Calu3 (cell line): ENCODE measurements at regions not wholly inside any gene's neighbourhood (a gene's known extent, or its start where the extent isn't known, plus 50 kb on each side); places are given as distances from the start of the nearest gene placed in this dataset.
"Not testable (repeated sequence)": the region's sequence is repeated elsewhere in the genome, so short reads cannot be mapped to it uniquely, and the experiment has no call there.

Experiments used
- BruUV-seq: library from RNA; stranded (reverse); fragments of 400-500 nt; replicated peaks from 2 replicates; lab custom pipeline; 2021; lab: Mats Ljungman, UMichigan
- CTCF ChIA-PET: fragments of 300-600 bp; sonication (Branson Sonifier 250); formaldehyde crosslinking; loops from one replicate; lab custom pipeline; 2022; ENCODE audit warnings: antibody characterized with exemption; lab: Charles Lee
- DNase-seq: peaks from one replicate; pipeline ENCODE4 v3.0.0; 2022
- H3K27ac Mint-ChIP-seq: one replicate; pipeline ENCODE4 v1.8.0; 2022; ENCODE audit warnings: mixed read lengths; ENCODE audit not compliant: unreplicated experiment
- H3K27me3 Mint-ChIP-seq: one replicate; pipeline ENCODE4 v1.8.0; 2022; ENCODE audit warnings: mixed read lengths; ENCODE audit not compliant: unreplicated experiment
- H3K36me3 Mint-ChIP-seq: one replicate; pipeline ENCODE4 v1.8.0; 2022; ENCODE audit warnings: mild to moderate bottlenecking, moderate library complexity, mixed read lengths; ENCODE audit not compliant: insufficient read depth, unreplicated experiment
- H3K4me1 Mint-ChIP-seq: one replicate; pipeline ENCODE4 v1.8.0; 2022; ENCODE audit warnings: mild to moderate bottlenecking, low read depth, mixed read lengths; ENCODE audit not compliant: unreplicated experiment
- H3K4me3 Mint-ChIP-seq: one replicate; pipeline ENCODE4 v1.8.0; 2022; ENCODE audit warnings: mild to moderate bottlenecking, low read depth, moderate library complexity, mixed read lengths; ENCODE audit not compliant: unreplicated experiment
- H3K9me3 Mint-ChIP-seq: one replicate; pipeline ENCODE4 v1.8.0; 2022; ENCODE audit warnings: low read depth, mixed read lengths; ENCODE audit not compliant: unreplicated experiment
- CTCF ChIP-seq: fragments of 200-600 bp; IDR thresholded peaks from one replicate; pipeline ENCODE4 v1.8.0; 2022; ENCODE audit warnings: antibody characterized with exemption; ENCODE audit not compliant: unreplicated experiment
- intact Hi-C: fragments of 100-400 bp; cut with micrococcal nuclease; formaldehyde crosslinking; loops from one replicate; pipeline ENCODE4 v1.10.0; 2022; ENCODE audit not compliant: unreplicated experiment

DNA sequence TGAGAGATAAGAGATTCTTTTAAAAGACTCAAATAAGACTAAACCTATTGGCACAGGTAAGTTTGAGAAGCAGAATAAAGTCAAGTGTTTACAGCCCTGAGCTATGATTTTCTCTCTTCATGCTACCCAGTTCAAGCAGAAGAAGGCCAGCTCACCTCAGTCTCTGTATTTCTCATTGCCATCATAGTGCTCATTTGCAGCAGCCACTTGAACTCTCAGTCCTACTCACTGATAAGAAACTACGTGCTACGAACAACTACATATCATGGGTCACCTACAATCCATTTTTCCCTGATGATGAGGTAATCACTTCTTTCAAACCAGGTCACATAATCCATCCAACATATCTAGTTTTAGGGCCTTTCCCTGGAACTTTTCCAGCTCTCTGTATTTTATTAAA lies 617.5 kb downstream of the JRKL start:
- Mint-ChIP-seq H3K27ac (no peak overlapping the region), H3K9me3 (peaks cover 3% of the 10 kb centered on the region), H3K36me3 (no peaks in the 10 kb centered on the region), H3K27me3 (no peaks in the 10 kb centered on the region), H3K4me1 (no peaks in the 10 kb centered on the region), H3K4me3 (no peak overlapping the region)
- no peak for TF ChIP-seq CTCF
- BruUV-seq = no TSS peak
- intact Hi-C loops = no loop called here
- DNase-seq = no peak
- CTCF ChIA-PET = interaction anchor here (0.7 kb wide), 1 partner anchor 204 kb away, joined by 3 read pairs; no protein-coding TSS in a partner anchor

GRCh38 chr11:97009613-97010012 lies 619.8 kb downstream of the JRKL start:
- CTCF ChIA-PET = no interaction called here
- Mint-ChIP-seq H3K4me1 (no peaks in the 10 kb centered on the region), H3K4me3 (no peak overlapping the region), H3K36me3 (no peaks in the 10 kb centered on the region), H3K9me3 (peaks cover 3% of the 10 kb centered on the region), H3K27ac (no peak overlapping the region), H3K27me3 (no peaks in the 10 kb centered on the region)
- intact Hi-C loops = no loop called here
- no peak for TF ChIP-seq CTCF
- DNase-seq = no peak
- no TSS peak for BruUV-seq

DNA sequence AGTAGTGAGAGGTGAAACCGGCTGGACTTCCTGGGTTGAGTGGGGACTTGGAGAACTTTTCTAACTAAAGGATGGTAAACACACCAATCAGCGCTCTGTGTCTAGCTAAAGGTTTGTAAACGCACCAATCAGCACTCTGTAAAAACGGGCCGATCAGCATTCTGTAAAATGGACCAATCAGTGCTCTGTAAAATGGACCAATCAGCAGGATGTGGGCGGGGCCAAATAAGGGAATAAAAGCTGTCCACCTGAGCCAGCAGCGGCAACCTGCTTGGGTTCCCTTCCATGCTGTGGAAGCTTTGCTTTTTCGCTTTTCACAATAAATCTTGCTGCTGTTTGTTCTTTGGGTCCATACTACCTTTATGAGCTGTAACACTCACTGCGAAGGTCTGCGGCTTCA lies 621.2 kb downstream of the JRKL start:
- H3K27ac Mint-ChIP-seq, CTCF ChIA-PET, intact Hi-C loops, H3K4me3 Mint-ChIP-seq, H3K27me3 Mint-ChIP-seq, H3K4me1 Mint-ChIP-seq, H3K9me3 Mint-ChIP-seq, DNase-seq, H3K36me3 Mint-ChIP-seq, BruUV-seq: not testable (repeated sequence)

DNA sequence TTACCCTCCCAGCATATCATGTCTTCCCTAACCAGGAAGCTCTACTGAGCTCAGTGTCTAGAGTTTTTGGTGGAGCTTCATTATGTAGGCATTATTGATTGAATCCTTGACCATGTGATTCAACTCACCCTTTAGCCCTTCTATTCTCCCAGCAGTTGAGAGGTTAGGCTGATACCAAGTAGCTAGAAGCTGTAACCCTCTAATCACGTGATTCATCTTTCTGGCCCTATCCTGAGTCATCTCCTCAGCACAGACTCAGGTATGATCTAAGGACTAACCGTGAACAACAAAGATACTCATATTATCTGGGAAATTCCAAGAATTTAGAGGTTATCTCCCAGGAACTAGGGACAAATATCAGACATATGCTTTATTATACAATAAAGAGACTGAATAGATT lies 625.5 kb downstream of the JRKL start:
- H3K27ac Mint-ChIP-seq = no peak overlapping the region
- no peak for TF ChIP-seq CTCF
- no peak overlapping the region for H3K4me3 Mint-ChIP-seq
- H3K27me3 Mint-ChIP-seq = no peaks in the 10 kb centered on the region
- DNase-seq = no peak
- H3K4me1 Mint-ChIP-seq = no peaks in the 10 kb centered on the region
- CTCF ChIA-PET = no interaction called here
- intact Hi-C loops = no loop called here
- H3K36me3 Mint-ChIP-seq = no peaks in the 10 kb centered on the region
- BruUV-seq = no TSS peak
- peaks cover 3% of the 10 kb centered on the region for H3K9me3 Mint-ChIP-seq

DNA sequence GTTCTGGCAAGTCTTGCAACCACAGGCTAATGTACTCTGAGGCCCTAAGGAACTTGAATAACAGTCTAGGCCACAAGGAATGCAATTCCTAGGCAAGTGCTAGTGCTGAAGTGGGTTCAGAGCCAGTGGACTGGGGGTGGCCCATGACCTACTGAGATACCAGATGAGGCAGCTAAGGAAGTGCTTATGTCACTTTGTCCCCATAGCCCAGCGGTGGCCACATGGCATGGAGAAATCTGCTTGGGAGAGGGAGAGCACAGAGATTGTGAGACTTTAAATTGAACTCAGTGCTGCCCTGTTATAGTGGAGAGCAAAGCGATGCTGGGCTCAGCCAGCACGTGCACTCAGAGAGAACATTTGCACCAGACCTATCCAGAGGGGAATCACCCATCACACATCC lies 629.5 kb downstream of the JRKL start:
- DNase-seq = no peak
- CTCF ChIA-PET = no interaction called here
- Mint-ChIP-seq H3K9me3 (no peaks in the 10 kb centered on the region), H3K4me1 (no peaks in the 10 kb centered on the region), H3K36me3 (no peaks in the 10 kb centered on the region), H3K27ac (no peak overlapping the region), H3K27me3 (no peaks in the 10 kb centered on the region), H3K4me3 (no peak overlapping the region)
- TF ChIP-seq CTCF = no peak
- intact Hi-C loops = no loop called here
- no TSS peak for BruUV-seq
